ENCODE measurements at regions not wholly inside any gene's neighbourhood (a gene's known extent, or its start where the extent isn't known, plus 50 kb on each side); places are given as distances from the start of the nearest gene placed in this dataset.
"Not testable (repeated sequence)": the region's sequence is repeated elsewhere in the genome, so short reads cannot be mapped to it uniquely, and the experiment has no call there.

- POLR2A ChIA-PET (ENCODE audit: low non-redundant PET) = no interaction called here
- DNase-seq (ENCODE audit: low spot score) = peak; percentile 3
- H3K27ac ChIP-seq = no peak overlapping the region
- CTCF ChIA-PET = no interaction called here
- no peak for TF ChIP-seq CTCF (conservative IDR thresholded peaks at IDR 0.05; ENCODE audit: low read depth)
Observed at GRCh38 chrX:50967736-50968135, 57.2 kb downstream of the BMP15 start.

GRCh38 chrX:50968871-50969635, 58.5 kb downstream of the BMP15 start:
- POLR2A ChIA-PET (ENCODE audit: low non-redundant PET); H3K27ac ChIP-seq; DNase-seq (ENCODE audit: low spot score); CTCF ChIA-PET: not testable (repeated sequence)

DNA sequence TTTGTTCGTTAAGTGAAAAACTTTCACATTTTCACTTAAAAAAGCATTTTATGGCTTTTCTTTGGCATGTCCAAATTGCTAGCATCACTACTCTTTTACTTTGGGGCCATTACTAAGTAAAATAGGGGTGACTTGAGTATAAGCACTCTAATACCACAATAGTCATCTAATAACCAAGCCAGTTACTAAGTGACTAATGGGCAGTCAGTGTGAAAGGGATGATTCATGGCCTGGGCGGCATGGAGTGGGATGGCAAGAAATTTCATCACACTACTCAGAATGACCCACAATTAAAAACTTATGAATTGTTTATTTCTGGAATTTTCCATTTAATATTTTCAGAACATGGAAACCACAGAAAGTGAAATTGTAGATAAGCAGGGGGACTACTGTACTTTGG, 60.9 kb downstream of the BMP15 start:
- no peak overlapping the region for H3K27ac ChIP-seq
- DNase-seq (ENCODE audit: low spot score) = peak; percentile 42
- no peak for TF ChIP-seq CTCF (conservative IDR thresholded peaks at IDR 0.05; ENCODE audit: low read depth)
- ChIA-PET POLR2A (ENCODE audit: low non-redundant PET) (no interaction called here), CTCF (no interaction called here)

- DNase-seq (ENCODE audit: low spot score) = no peak
- TF ChIP-seq CTCF (conservative IDR thresholded peaks at IDR 0.05; ENCODE audit: low read depth) = no peak
- POLR2A ChIA-PET (ENCODE audit: low non-redundant PET) = no interaction called here
- CTCF ChIA-PET = no interaction called here
- no peak overlapping the region for H3K27ac ChIP-seq
Observed at GRCh38 chrX:50973199-50973598, 62.7 kb downstream of the BMP15 start.

- ChIA-PET CTCF (interaction anchor here (0.5 to 0.6 kb wide), 3 partner anchors 9 to 1282 kb away, joined by 3 read pairs; no protein-coding TSS in a partner anchor), POLR2A (ENCODE audit: low non-redundant PET) (no interaction called here)
- no peak for DNase-seq (ENCODE audit: low spot score)
- TF ChIP-seq CTCF (conservative IDR thresholded peaks at IDR 0.05; ENCODE audit: low read depth) = no peak
- no peak overlapping the region for H3K27ac ChIP-seq
Observed at GRCh38 chrX:50978920-50979682, 68.6 kb downstream of the BMP15 start.

- no peak for DNase-seq (ENCODE audit: low spot score)
- no peak for TF ChIP-seq CTCF (conservative IDR thresholded peaks at IDR 0.05; ENCODE audit: low read depth)
- POLR2A ChIA-PET (ENCODE audit: low non-redundant PET) = no interaction called here
- no peak overlapping the region for H3K27ac ChIP-seq
- CTCF ChIA-PET = no interaction called here
Observed at GRCh38 chrX:50980251-50980650, 69.7 kb downstream of the BMP15 start.

- H3K27ac ChIP-seq = no peak overlapping the region
- CTCF ChIA-PET = interaction anchor here (0.7 to 0.8 kb wide), 2 partner anchors 59 to 71 kb away, joined by 4 read pairs; no protein-coding TSS in a partner anchor
- POLR2A ChIA-PET (ENCODE audit: low non-redundant PET) = no interaction called here
- DNase-seq (ENCODE audit: low spot score) = peak; percentile 4
- peak; percentile 41 for TF ChIP-seq CTCF (conservative IDR thresholded peaks at IDR 0.05; ENCODE audit: low read depth)
Observed at GRCh38 chrX:50988649-50989048, 78.1 kb downstream of the BMP15 start.
